Trophoblast cell (in vitro differentiated cells and primary cell): ENCODE measurements at regions not wholly inside any gene's neighbourhood (a gene's known extent, or its start where the extent isn't known, plus 50 kb on each side); places are given as distances from the start of the nearest gene placed in this dataset.

Source experiments
- DNase-seq, 2 donors: peaks; one replicate each; pipeline ENCODE4 v3.0.0-alpha.2; 2016
- H2AFZ ChIP-seq: 2 replicates; pipeline ENCODE4 v1.6.1; 2013; ENCODE audit warnings: low read length, moderate library complexity, mild to moderate bottlenecking; ENCODE audit not compliant: insufficient read depth, poor library complexity
- H2AK5ac ChIP-seq: 2 replicates; pipeline ENCODE4 v1.6.1; 2013; ENCODE audit warnings: mild to moderate bottlenecking, low read length
- H2BK120ac ChIP-seq: 2 replicates; pipeline ENCODE4 v1.6.1; 2013; ENCODE audit warnings: low read length, mild to moderate bottlenecking, moderate library complexity; ENCODE audit not compliant: insufficient read depth, poor library complexity
- H2BK12ac ChIP-seq: 2 replicates; pipeline ENCODE4 v1.6.1; 2013; ENCODE audit warnings: mild to moderate bottlenecking, low read length, moderate library complexity
- H2BK5ac ChIP-seq: 2 replicates; pipeline ENCODE4 v1.6.1; 2013; ENCODE audit warnings: low read length, low read depth, moderate library complexity, mild to moderate bottlenecking; ENCODE audit not compliant: poor library complexity
- H3K14ac ChIP-seq: 2 replicates; pipeline ENCODE4 v1.6.1; 2013; ENCODE audit warnings: mild to moderate bottlenecking, low read length
- H3K18ac ChIP-seq: 2 replicates; pipeline ENCODE4 v1.6.1; 2013; ENCODE audit warnings: mild to moderate bottlenecking, low read length
- H3K23ac ChIP-seq: 2 replicates; pipeline ENCODE4 v1.6.1; 2013; ENCODE audit warnings: low read length
- H3K27ac ChIP-seq: 2 replicates; pipeline ENCODE4 v1.5.1; 2013; ENCODE audit warnings: low read depth, mild to moderate bottlenecking, inconsistent platforms, low read length, moderate library complexity
- H3K27me3 ChIP-seq: 2 replicates; pipeline ENCODE4 v1.6.1; 2013; ENCODE audit warnings: inconsistent platforms, mild to moderate bottlenecking, low read length, moderate library complexity; ENCODE audit not compliant: insufficient read depth
- H3K36me3 ChIP-seq, 2 experiments: 1 replicate in 1 of 2; 2 replicates in 1 of 2; pipeline ENCODE4 v1.6.1; 2013; ENCODE audit warnings: low read length in 2 of 2, mild to moderate bottlenecking in 2 of 2, moderate library complexity in 1 of 2; ENCODE audit not compliant: insufficient read depth in 2 of 2, control insufficient read depth in 1 of 2
- H3K4ac ChIP-seq: 2 replicates; pipeline ENCODE4 v1.6.1; 2013; ENCODE audit warnings: low read depth, mild to moderate bottlenecking, low read length, moderate library complexity
- H3K4me1 ChIP-seq, 2 experiments: 1 replicate in 1 of 2; 2 replicates in 1 of 2; pipeline ENCODE4 v1.6.1; 2013; ENCODE audit warnings: low read length in 2 of 2, mild to moderate bottlenecking in 2 of 2, moderate library complexity in 1 of 2; ENCODE audit not compliant: insufficient read depth in 2 of 2, control insufficient read depth in 1 of 2
- H3K4me2 ChIP-seq: 2 replicates; pipeline ENCODE4 v1.6.1; 2013; ENCODE audit warnings: inconsistent platforms, mild to moderate bottlenecking, low read length, moderate library complexity
- H3K4me3 ChIP-seq: 2 replicates; pipeline ENCODE4 v1.5.1; 2013; ENCODE audit warnings: mild to moderate bottlenecking, low read depth, low read length, inconsistent platforms
- H3K79me1 ChIP-seq: one replicate; pipeline ENCODE4 v1.6.1; 2013; ENCODE audit warnings: low read length
- H3K79me2 ChIP-seq: 2 replicates; pipeline ENCODE4 v1.6.1; 2013; ENCODE audit warnings: low read length, mild to moderate bottlenecking; ENCODE audit not compliant: control insufficient read depth, insufficient read depth, poor library complexity
- H3K9ac ChIP-seq: 2 replicates; pipeline ENCODE4 v1.6.1; 2013; ENCODE audit warnings: mild to moderate bottlenecking, low read length
- H3K9me3 ChIP-seq: 2 replicates; pipeline ENCODE4 v1.6.1; 2013; ENCODE audit warnings: low read depth, mild to moderate bottlenecking, control low read depth, inconsistent platforms, low read length; ENCODE audit not compliant: insufficient read depth
- H4K12ac ChIP-seq: 2 replicates; pipeline ENCODE4 v1.6.1; 2013; ENCODE audit warnings: low read depth, mild to moderate bottlenecking, low read length, moderate library complexity
- H4K8ac ChIP-seq: 2 replicates; pipeline ENCODE4 v1.6.1; 2013; ENCODE audit warnings: low read depth, mild to moderate bottlenecking, low read length, moderate library complexity
- H4K91ac ChIP-seq: one replicate; pipeline ENCODE4 v1.6.1; 2013; ENCODE audit warnings: low read depth, mild to moderate bottlenecking, low read length, moderate library complexity
- WGBS: extraction: QIAGEN DNeasy Blood & Tissue Kit; methylation state at CpG from one replicate; pipeline ENCODE4 v1.1.7; 2013; ENCODE audit warnings: missing lambda C conversion rate; ENCODE audit not compliant: insufficient read length, insufficient coverage; ENCODE audit errors: extremely low coverage; 5-methylcytosine and 5-hydroxymethylcytosine counted together

- Histone ChIP-seq H3K27ac (no peak overlapping the region), H4K8ac (no peak overlapping the region), H2AK5ac (no peak overlapping the region), H3K79me2 (no peaks in the 10 kb centered on the region), H2BK5ac (no peak overlapping the region), H3K27me3 (no peaks in the 10 kb centered on the region), H3K14ac (no peak overlapping the region), H3K4me1 (no peaks in the 10 kb centered on the region), H3K9ac (no peak overlapping the region), H3K4ac (no peak overlapping the region), H3K18ac (no peak overlapping the region), H4K12ac (no peak overlapping the region), H3K9me3 (no peaks in the 10 kb centered on the region), H3K36me3 (no peaks in the 10 kb centered on the region), H3K23ac (no peak overlapping the region), H2AFZ (no peak overlapping the region), H3K79me1 (no peaks in the 10 kb centered on the region), H2BK120ac (no peak overlapping the region), H2BK12ac (no peak overlapping the region), H3K4me2 (no peak overlapping the region), H3K4me3 (no peak overlapping the region), H4K91ac (no peak overlapping the region)
- no peak for DNase-seq
- WGBS = no CpG with 5 or more reads among the region's 3 CpGs
Measured at GRCh38 chr12:5177096-5177495, 133.4 kb downstream of the KCNA5 start.

- Histone ChIP-seq H3K79me2 (no peaks in the 10 kb centered on the region), H2BK12ac (no peak overlapping the region), H3K4me2 (no peak overlapping the region), H3K9me3 (no peaks in the 10 kb centered on the region), H3K4ac (no peak overlapping the region), H2BK120ac (no peak overlapping the region), H2BK5ac (no peak overlapping the region), H3K36me3 (no peaks in the 10 kb centered on the region), H3K4me1 (no peaks in the 10 kb centered on the region), H2AFZ (no peak overlapping the region), H3K79me1 (no peaks in the 10 kb centered on the region), H3K27me3 (no peaks in the 10 kb centered on the region), H4K91ac (no peak overlapping the region), H3K23ac (no peak overlapping the region), H3K27ac (no peak overlapping the region), H4K12ac (no peak overlapping the region), H3K18ac (no peak overlapping the region), H3K9ac (no peak overlapping the region), H3K14ac (no peak overlapping the region), H3K4me3 (no peak overlapping the region), H2AK5ac (no peak overlapping the region), H4K8ac (no peak overlapping the region)
- DNase-seq = no peak
- no CpG with 5 or more reads among the region's 2 CpGs for WGBS
Measured at GRCh38 chr12:5177731-5178130, 134.1 kb downstream of the KCNA5 start.

- H3K14ac ChIP-seq = no peak overlapping the region
- H2BK12ac ChIP-seq = no peak overlapping the region
- no peak overlapping the region for H2BK120ac ChIP-seq
- DNase-seq = no peak
- H3K18ac ChIP-seq = no peak overlapping the region
- H4K91ac ChIP-seq = no peak overlapping the region
- no peaks in the 10 kb centered on the region for H3K79me1 ChIP-seq
- H2AFZ ChIP-seq = no peak overlapping the region
- H3K4me2 ChIP-seq = no peak overlapping the region
- H4K12ac ChIP-seq = no peak overlapping the region
- H3K23ac ChIP-seq = no peak overlapping the region
- H3K79me2 ChIP-seq = no peaks in the 10 kb centered on the region
- no peak overlapping the region for H4K8ac ChIP-seq
- no CpG with 5 or more reads among the region's 4 CpGs for WGBS
- H3K9me3 ChIP-seq = no peaks in the 10 kb centered on the region
- no peak overlapping the region for H3K4me3 ChIP-seq
- H2AK5ac ChIP-seq = no peak overlapping the region
- no peaks in the 10 kb centered on the region for H3K36me3 ChIP-seq
- no peak overlapping the region for H3K4ac ChIP-seq
- no peak overlapping the region for H3K9ac ChIP-seq
- no peaks in the 10 kb centered on the region for H3K27me3 ChIP-seq
- no peak overlapping the region for H2BK5ac ChIP-seq
- H3K4me1 ChIP-seq = no peaks in the 10 kb centered on the region
- no peak overlapping the region for H3K27ac ChIP-seq
Measured at GRCh38 chr12:5178571-5178970, 134.9 kb downstream of the KCNA5 start.

- Histone ChIP-seq H3K4me2 (no peak overlapping the region), H3K36me3 (no peaks in the 10 kb centered on the region), H2AFZ (no peak overlapping the region), H4K8ac (no peak overlapping the region), H3K27ac (no peak overlapping the region), H2BK5ac (no peak overlapping the region), H4K91ac (no peak overlapping the region), H3K79me2 (no peaks in the 10 kb centered on the region), H4K12ac (no peak overlapping the region), H2BK12ac (no peak overlapping the region), H3K23ac (no peak overlapping the region), H3K27me3 (no peaks in the 10 kb centered on the region), H3K18ac (no peak overlapping the region), H3K4ac (no peak overlapping the region), H3K9ac (no peak overlapping the region), H3K4me3 (no peak overlapping the region), H3K79me1 (no peaks in the 10 kb centered on the region), H3K9me3 (no peaks in the 10 kb centered on the region), H2AK5ac (no peak overlapping the region), H2BK120ac (no peak overlapping the region), H3K14ac (no peak overlapping the region), H3K4me1 (no peaks in the 10 kb centered on the region)
- no CpG with 5 or more reads among the region's 5 CpGs for WGBS
- DNase-seq = no peak
Measured at GRCh38 chr12:5180496-5180895, 136.8 kb downstream of the KCNA5 start.
